Liver (tissue), 8 donors: ENCODE measurements at regions not wholly inside any gene's neighbourhood (a gene's known extent, or its start where the extent isn't known, plus 50 kb on each side); places are given as distances from the start of the nearest gene placed in this dataset.

ENCODE experiments used
- DNase-seq: peaks from one replicate; pipeline ENCODE4 v3.0.0-alpha.2; 2017; ENCODE audit warnings: low spot score
- H3K27ac ChIP-seq, 2 donors: one replicate each; pipeline ENCODE4 v1.7.0; 2013; ENCODE audit warnings: inconsistent platforms in 2 of 2, low read length in 2 of 2, control low read depth in 1 of 2, low read depth in 1 of 2, mild to moderate bottlenecking in 1 of 2
- H3K27me3 ChIP-seq, 4 donors: one replicate each; pipeline versions ENCODE4 v1.6.1 to v1.7.0; 2013; ENCODE audit warnings: low read length in 3 of 4, inconsistent platforms in 1 of 4, mild to moderate bottlenecking in 1 of 4, moderate library complexity in 1 of 4; ENCODE audit not compliant: control insufficient read depth in 4 of 4, insufficient read depth in 4 of 4
- H3K36me3 ChIP-seq, 4 donors: one replicate each; pipeline versions ENCODE4 v1.6.1 to v1.7.0; 2013; ENCODE audit warnings: low read length in 3 of 4, mild to moderate bottlenecking in 3 of 4, low read depth in 1 of 4, moderate library complexity in 1 of 4; ENCODE audit not compliant: control insufficient read depth in 4 of 4, insufficient read depth in 3 of 4
- H3K4me1 ChIP-seq, 4 donors: one replicate each; pipeline versions ENCODE4 v1.6.1 to v1.7.0; 2013; ENCODE audit warnings: low read length in 3 of 4, mild to moderate bottlenecking in 3 of 4, moderate library complexity in 1 of 4; ENCODE audit not compliant: control insufficient read depth in 4 of 4, insufficient read depth in 4 of 4
- H3K4me3 ChIP-seq, 3 donors: one replicate each; pipeline versions ENCODE4 v1.6.1 to v1.7.0; 2013; ENCODE audit warnings: low read length in 3 of 3, control low read depth in 1 of 3, low read depth in 1 of 3, mild to moderate bottlenecking in 1 of 3
- H3K9ac ChIP-seq, 2 donors: one replicate each; pipeline ENCODE4 v1.7.0; 2013; ENCODE audit warnings: low read length in 2 of 2, mild to moderate bottlenecking in 2 of 2, moderate library complexity in 2 of 2, control low read depth in 1 of 2, low read depth in 1 of 2
- H3K9me3 ChIP-seq, 4 donors: one replicate each; pipeline versions ENCODE4 v1.6.1 to v1.7.0; 2013; ENCODE audit warnings: low read length in 3 of 4; ENCODE audit not compliant: control insufficient read depth in 4 of 4
- CTCF ChIP-seq: fragments of 150-350 bp; IDR thresholded peaks from 2 replicates; pipeline ENCODE4 v1.5.1; 2017; ENCODE audit warnings: improper control_type of control experiment, low read depth, low read length; ENCODE audit not compliant: missing input control
- EGR1 ChIP-seq, 2 donors: IDR thresholded peaks; 2 replicates each; pipeline ENCODE4 v1.6.1; 2016 to 2018; ENCODE audit warnings: antibody characterized with exemption in 2 of 2, low read depth in 2 of 2
- FOXA1 ChIP-seq: IDR thresholded peaks from 2 replicates; pipeline ENCODE4 v1.6.1; 2016; ENCODE audit warnings: antibody characterized with exemption
- FOXA2 ChIP-seq: IDR thresholded peaks from 2 replicates; pipeline ENCODE4 v1.6.1; 2016; ENCODE audit warnings: antibody characterized with exemption
- GABPA ChIP-seq, 2 donors: IDR thresholded peaks in 1 of 2; conservative IDR thresholded peaks in 1 of 2; 2 replicates each; pipeline ENCODE4 v1.6.1; 2016; ENCODE audit warnings: antibody characterized with exemption in 2 of 2, mild to moderate bottlenecking in 1 of 2, moderate library complexity in 1 of 2
- HNF4A ChIP-seq, 2 donors: conservative IDR thresholded peaks; 2 replicates each; pipeline ENCODE4 v1.6.1; 2016; ENCODE audit warnings: antibody characterized with exemption in 2 of 2, mild to moderate bottlenecking in 2 of 2
- HNF4G ChIP-seq: IDR thresholded peaks from 2 replicates; pipeline ENCODE4 v1.6.1; 2016; ENCODE audit warnings: antibody characterized with exemption
- JUND ChIP-seq, 2 donors: IDR thresholded peaks; 2 replicates each; pipeline ENCODE4 v1.6.1; 2016; ENCODE audit warnings: antibody characterized with exemption in 2 of 2
- MAX ChIP-seq: IDR thresholded peaks from 2 replicates; pipeline ENCODE4 v1.6.1; 2016; ENCODE audit warnings: antibody characterized with exemption
- NR2F2 ChIP-seq: IDR thresholded peaks from 2 replicates; pipeline ENCODE4 v1.6.1; 2016; ENCODE audit warnings: antibody characterized with exemption
- REST ChIP-seq: IDR thresholded peaks from 2 replicates; pipeline ENCODE4 v1.6.1; 2016; ENCODE audit warnings: antibody characterized with exemption, mild to moderate bottlenecking
- RXRA ChIP-seq, 2 donors: IDR thresholded peaks; 2 replicates each; pipeline ENCODE4 v1.6.1; 2017 to 2018; ENCODE audit warnings: antibody characterized with exemption in 2 of 2, mild to moderate bottlenecking in 1 of 2
- SP1 ChIP-seq: IDR thresholded peaks from 2 replicates; pipeline ENCODE4 v1.6.1; 2018; ENCODE audit warnings: antibody characterized with exemption, mild to moderate bottlenecking
- TAF1 ChIP-seq: conservative IDR thresholded peaks from 2 replicates; pipeline ENCODE4 v1.6.1; 2016; ENCODE audit warnings: antibody characterized with exemption, mild to moderate bottlenecking
- YY1 ChIP-seq: IDR thresholded peaks from 2 replicates; pipeline ENCODE4 v1.6.1; 2016; ENCODE audit warnings: antibody characterized with exemption, mild to moderate bottlenecking
- ZBTB33 ChIP-seq: IDR thresholded peaks from 2 replicates; pipeline ENCODE4 v1.6.1; 2016; ENCODE audit warnings: antibody characterized with exemption
- WGBS: extraction: QIAGEN DNeasy Blood & Tissue Kit; methylation state at CpG from one replicate; pipeline ENCODE4 v1.1.7; 2013; 5-methylcytosine and 5-hydroxymethylcytosine counted together
- TF ChIP-seq, protein P1 (sequence below): IDR thresholded peaks from 2 replicates; pipeline ENCODE4 v1.6.1; 2016; ENCODE audit warnings: antibody characterized with exemption
- donor health status: healthy.
- donor health status: healthy.
- donor health status: healthy.
- donor health status: healthy.
- donor health status: healthy.

DNA sequence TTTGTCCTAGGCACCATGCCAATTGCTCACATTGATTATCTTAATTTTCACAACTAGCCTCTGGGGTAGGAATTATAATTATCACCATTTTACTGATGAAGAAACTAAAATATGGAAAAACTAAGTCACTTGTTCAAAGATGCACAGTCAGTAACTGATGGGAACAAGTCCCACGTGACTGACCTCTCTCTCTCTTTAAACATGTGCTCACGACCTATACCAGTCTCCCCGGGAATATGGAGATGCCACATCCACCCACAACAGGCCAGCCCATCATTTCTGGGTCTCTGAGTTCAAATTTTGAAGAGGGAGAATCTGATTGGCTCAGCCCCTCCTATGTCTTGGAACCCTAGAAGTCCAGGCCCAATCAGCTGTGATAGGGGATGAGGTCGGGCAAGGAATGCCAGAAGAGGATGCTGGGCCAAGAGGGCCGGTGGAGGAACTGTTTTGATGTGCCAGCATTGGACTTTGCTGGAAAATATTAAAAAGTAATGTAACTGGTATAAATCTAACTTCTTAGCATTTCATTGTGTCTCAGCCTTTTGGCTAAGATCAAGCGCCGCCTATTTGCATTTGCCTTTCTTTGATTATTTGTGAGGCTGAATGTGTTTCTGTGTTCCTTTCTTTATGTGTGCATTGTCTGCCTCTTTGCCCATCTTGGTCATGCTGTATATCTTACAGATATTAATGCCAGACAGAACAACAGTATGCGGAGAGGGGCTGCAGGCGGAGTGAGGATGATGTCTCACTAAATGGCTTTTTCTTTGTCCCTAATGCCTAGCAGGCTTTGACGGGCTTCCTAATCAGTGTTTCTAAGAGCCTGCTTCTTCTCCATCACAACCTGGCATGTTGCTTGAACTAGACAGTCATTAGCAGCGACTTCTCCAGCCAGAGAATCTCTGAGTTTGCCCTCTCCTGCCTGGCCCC lies 126.6 kb downstream of the VEGFA start:
- no peak for DNase-seq
- Histone ChIP-seq H3K9me3 (no peaks in the 10 kb centered on the region), H3K4me1 (peaks cover 15 to 27% (median 19%) of the 10 kb centered on the region in 4 donors), H3K27me3 (no peaks in the 10 kb centered on the region), H3K4me3 (no peak overlapping the region), H3K9ac (no peak overlapping the region), H3K27ac (no peak overlapping the region), H3K36me3 (no peaks in the 10 kb centered on the region)
- TF ChIP-seq, protein P1, sequence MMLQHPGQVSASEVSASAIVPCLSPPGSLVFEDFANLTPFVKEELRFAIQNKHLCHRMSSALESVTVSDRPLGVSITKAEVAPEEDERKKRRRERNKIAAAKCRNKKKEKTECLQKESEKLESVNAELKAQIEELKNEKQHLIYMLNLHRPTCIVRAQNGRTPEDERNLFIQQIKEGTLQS: no peak
- TF ChIP-seq JUND (IDR thresholded peaks at IDR 0.05): no peak
- TF ChIP-seq NR2F2: no peak
- no peak for TF ChIP-seq CTCF
- no peak for TF ChIP-seq FOXA1
- TF ChIP-seq YY1: no peak
- TF ChIP-seq RXRA (IDR thresholded peaks at IDR 0.05): no peak
- TF ChIP-seq GABPA (IDR thresholded peaks at IDR 0.05 in 1 of 2, conservative IDR thresholded peaks at IDR 0.05 in 1 of 2): no peak
- TF ChIP-seq EGR1 (IDR thresholded peaks at IDR 0.05; ENCODE audit: low read depth in 2 of 2): no peak
- TF ChIP-seq ZBTB33: no peak
- TF ChIP-seq TAF1: no peak
- no peak for TF ChIP-seq MAX
- TF ChIP-seq SP1: no peak
- TF ChIP-seq FOXA2: no peak
- no peak for TF ChIP-seq REST
- TF ChIP-seq HNF4A (conservative IDR thresholded peaks at IDR 0.05): no peak
- TF ChIP-seq HNF4G: no peak
- WGBS: 86% methylated on average over 11 of the region's 11 CpGs
